ENCODE measurements at regions not wholly inside any gene's neighbourhood (a gene's known extent, or its start where the extent isn't known, plus 50 kb on each side); places are given as distances from the start of the nearest gene placed in this dataset.

- no peak overlapping the region for H3K4me3 ChIP-seq (ENCODE audit: low read depth, low read length)
These were observed 871.4 kb upstream of the PRMT6 start for GRCh38 chr1:106185089-106185488.

GRCh38 chr1:106189780-106190179, 866.7 kb upstream of the PRMT6 start:
- H3K4me3 ChIP-seq (ENCODE audit: low read depth, low read length): no peak overlapping the region

GRCh38 chr1:106194206-106194605, 862.3 kb upstream of the PRMT6 start:
- no peak overlapping the region for H3K4me3 ChIP-seq (ENCODE audit: low read depth, low read length)

GRCh38 chr1:106200711-106201110, 855.8 kb upstream of the PRMT6 start:
- no peak overlapping the region for H3K4me3 ChIP-seq (ENCODE audit: low read depth, low read length)

GRCh38 chr1:106207185-106207584, 849.3 kb upstream of the PRMT6 start:
- H3K4me3 ChIP-seq (ENCODE audit: low read depth, low read length): no peak overlapping the region

- no peak overlapping the region for H3K4me3 ChIP-seq (ENCODE audit: low read depth, low read length)
These were observed 838.7 kb upstream of the PRMT6 start for GRCh38 chr1:106217765-106218164.

- no peak overlapping the region for H3K4me3 ChIP-seq (ENCODE audit: low read depth, low read length)
These were observed 834.1 kb upstream of the PRMT6 start for GRCh38 chr1:106222403-106222802.

GRCh38 chr1:106223213-106223612, 833.3 kb upstream of the PRMT6 start:
- H3K4me3 ChIP-seq (ENCODE audit: low read depth, low read length): no peak overlapping the region

- no peak overlapping the region for H3K4me3 ChIP-seq (ENCODE audit: low read depth, low read length)
These were observed 832.0 kb upstream of the PRMT6 start for GRCh38 chr1:106224426-106224825.

GRCh38 chr1:106225403-106225802, 831.1 kb upstream of the PRMT6 start:
- no peak overlapping the region for H3K4me3 ChIP-seq (ENCODE audit: low read depth, low read length)

- H3K4me3 ChIP-seq (ENCODE audit: low read depth, low read length): no peak overlapping the region
These were observed 829.9 kb upstream of the PRMT6 start for GRCh38 chr1:106226550-106226949.

- H3K4me3 ChIP-seq (ENCODE audit: low read depth, low read length): no peak overlapping the region
These were observed 824.3 kb upstream of the PRMT6 start for GRCh38 chr1:106232128-106232527.

GRCh38 chr1:106233511-106233910, 823.0 kb upstream of the PRMT6 start:
- no peak overlapping the region for H3K4me3 ChIP-seq (ENCODE audit: low read depth, low read length)

- no peak overlapping the region for H3K4me3 ChIP-seq (ENCODE audit: low read depth, low read length)
These were observed 807.1 kb upstream of the PRMT6 start for GRCh38 chr1:106249365-106249764.

- H3K4me3 ChIP-seq (ENCODE audit: low read depth, low read length): no peak overlapping the region
These were observed 806.7 kb upstream of the PRMT6 start for GRCh38 chr1:106249810-106250209.

- H3K4me3 ChIP-seq (ENCODE audit: low read depth, low read length): no peak overlapping the region
These were observed 801.7 kb upstream of the PRMT6 start for GRCh38 chr1:106254748-106255147.

GRCh38 chr1:106266786-106267185, 789.7 kb upstream of the PRMT6 start:
- no peak overlapping the region for H3K4me3 ChIP-seq (ENCODE audit: low read depth, low read length)

- H3K4me3 ChIP-seq (ENCODE audit: low read depth, low read length): no peak overlapping the region
These were observed 788.4 kb upstream of the PRMT6 start for GRCh38 chr1:106268070-106268469.

GRCh38 chr1:106276871-106277270, 779.6 kb upstream of the PRMT6 start:
- H3K4me3 ChIP-seq (ENCODE audit: low read depth, low read length): no peak overlapping the region

- no peak overlapping the region for H3K4me3 ChIP-seq (ENCODE audit: low read depth, low read length)
These were observed 778.7 kb upstream of the PRMT6 start for GRCh38 chr1:106277786-106278185.

- no peak overlapping the region for H3K4me3 ChIP-seq (ENCODE audit: low read depth, low read length)
These were observed 777.8 kb upstream of the PRMT6 start for GRCh38 chr1:106278716-106279115.

GRCh38 chr1:106289265-106289928, 767.1 kb upstream of the PRMT6 start:
- no peak overlapping the region for H3K4me3 ChIP-seq (ENCODE audit: low read depth, low read length)

- no peak overlapping the region for H3K4me3 ChIP-seq (ENCODE audit: low read depth, low read length)
These were observed 765.5 kb upstream of the PRMT6 start for GRCh38 chr1:106290805-106291501.
